Neuron (in vitro differentiated cells): ENCODE measurements at regions not wholly inside any gene's neighbourhood (a gene's known extent, or its start where the extent isn't known, plus 50 kb on each side); places are given as distances from the start of the nearest gene placed in this dataset.
"Not testable (repeated sequence)": the region's sequence is repeated elsewhere in the genome, so short reads cannot be mapped to it uniquely, and the experiment has no call there.

Experiments
- H2AFZ ChIP-seq: one replicate; pipeline ENCODE4 v1.6.1; 2013; ENCODE audit warnings: low read depth, mild to moderate bottlenecking, inconsistent platforms, low read length, moderate library complexity
- H3K27me3 ChIP-seq: one replicate; pipeline ENCODE4 v1.6.1; 2013; ENCODE audit warnings: low read length; ENCODE audit not compliant: insufficient read depth
- H3K36me3 ChIP-seq: one replicate; pipeline ENCODE4 v1.6.1; 2013; ENCODE audit warnings: low read length; ENCODE audit not compliant: insufficient read depth
- H3K4me1 ChIP-seq: one replicate; pipeline ENCODE4 v1.6.1; 2013; ENCODE audit warnings: low read length; ENCODE audit not compliant: insufficient read depth
- H3K4me3 ChIP-seq: 2 replicates; pipeline ENCODE4 v1.5.1; 2013; ENCODE audit warnings: mild to moderate bottlenecking, low read length, moderate library complexity
- H3K9me3 ChIP-seq: one replicate; pipeline ENCODE4 v1.6.1; 2013; ENCODE audit warnings: low read length

- H2AFZ ChIP-seq = no peak overlapping the region
- no peaks in the 10 kb centered on the region for H3K9me3 ChIP-seq
- H3K36me3 ChIP-seq = no peaks in the 10 kb centered on the region
- no peaks in the 10 kb centered on the region for H3K27me3 ChIP-seq
- H3K4me1 ChIP-seq = peaks cover 48% of the 10 kb centered on the region
- no peak overlapping the region for H3K4me3 ChIP-seq
Observed at GRCh38 chr20:47973519-47974233, 188.4 kb upstream of the SULF2 start.

GRCh38 chr20:47972916-47973309 lies 187.6 kb upstream of the SULF2 start:
- H2AFZ ChIP-seq = no peak overlapping the region
- no peaks in the 10 kb centered on the region for H3K36me3 ChIP-seq
- H3K4me1 ChIP-seq = peaks cover 48% of the 10 kb centered on the region
- H3K9me3 ChIP-seq = no peaks in the 10 kb centered on the region
- H3K27me3 ChIP-seq = no peaks in the 10 kb centered on the region
- no peak overlapping the region for H3K4me3 ChIP-seq

GRCh38 chr20:47972297-47972915 lies 187.1 kb upstream of the SULF2 start:
- H3K36me3 ChIP-seq, H3K27me3 ChIP-seq, H3K4me3 ChIP-seq, H3K9me3 ChIP-seq, H2AFZ ChIP-seq: not testable (repeated sequence)
- H3K4me1 ChIP-seq = peaks cover 48% of the 10 kb centered on the region

- Histone ChIP-seq H3K27me3 (no peaks in the 10 kb centered on the region), H2AFZ (no peak overlapping the region), H3K4me3 (no peak overlapping the region), H3K9me3 (no peaks in the 10 kb centered on the region), H3K36me3 (no peaks in the 10 kb centered on the region), H3K4me1 (peaks cover 48% of the 10 kb centered on the region)
Observed at GRCh38 chr20:47971058-47971791, 185.9 kb upstream of the SULF2 start.

- Histone ChIP-seq H3K4me1 (peaks cover 48% of the 10 kb centered on the region), H3K27me3 (no peaks in the 10 kb centered on the region), H3K36me3 (no peaks in the 10 kb centered on the region), H3K4me3 (no peak overlapping the region), H3K9me3 (no peaks in the 10 kb centered on the region), H2AFZ (no peak overlapping the region)
Observed at GRCh38 chr20:47970282-47970903, 185.1 kb upstream of the SULF2 start.

- Histone ChIP-seq H3K36me3 (no peaks in the 10 kb centered on the region), H3K4me1 (peaks cover 48% of the 10 kb centered on the region), H3K4me3 (no peak overlapping the region), H3K9me3 (no peaks in the 10 kb centered on the region), H2AFZ (no peak overlapping the region), H3K27me3 (no peaks in the 10 kb centered on the region)
Observed at GRCh38 chr20:47969426-47969825, 184.1 kb upstream of the SULF2 start.

- H3K4me3 ChIP-seq = no peak overlapping the region
- no peak overlapping the region for H2AFZ ChIP-seq
- no peaks in the 10 kb centered on the region for H3K36me3 ChIP-seq
- peaks cover 41% of the 10 kb centered on the region for H3K4me1 ChIP-seq
- H3K9me3 ChIP-seq = no peaks in the 10 kb centered on the region
- H3K27me3 ChIP-seq = no peaks in the 10 kb centered on the region
Observed at GRCh38 chr20:47968541-47969310, 183.4 kb upstream of the SULF2 start.

- Histone ChIP-seq H3K4me1 (no peaks in the 10 kb centered on the region), H3K36me3 (no peaks in the 10 kb centered on the region)
Observed at GRCh38 chr20:47964149-47964548, 178.9 kb upstream of the SULF2 start.

GRCh38 chr20:47963022-47963421 lies 177.7 kb upstream of the SULF2 start:
- Histone ChIP-seq H3K9me3 (no peaks in the 10 kb centered on the region), H3K4me3 (no peak overlapping the region), H3K4me1 (no peaks in the 10 kb centered on the region), H2AFZ (no peak overlapping the region), H3K27me3 (no peaks in the 10 kb centered on the region), H3K36me3 (no peaks in the 10 kb centered on the region)

More at GRCh38 chr20:47964149-47964548, 178.9 kb upstream of the SULF2 start:
- no peak overlapping the region for H3K4me3 ChIP-seq
- no peaks in the 10 kb centered on the region for H3K27me3 ChIP-seq
- H2AFZ ChIP-seq = no peak overlapping the region
- H3K9me3 ChIP-seq = no peaks in the 10 kb centered on the region

- H3K27me3 ChIP-seq = no peaks in the 10 kb centered on the region
- no peak overlapping the region for H2AFZ ChIP-seq
- no peaks in the 10 kb centered on the region for H3K4me1 ChIP-seq
Observed at GRCh38 chr20:47962286-47962963, 177.1 kb upstream of the SULF2 start.

GRCh38 chr20:47960769-47961541 lies 175.7 kb upstream of the SULF2 start:
- no peaks in the 10 kb centered on the region for H3K27me3 ChIP-seq
- no peaks in the 10 kb centered on the region for H3K36me3 ChIP-seq
- H3K4me3 ChIP-seq = no peak overlapping the region
- peaks cover 9% of the 10 kb centered on the region for H3K4me1 ChIP-seq
- H3K9me3 ChIP-seq = no peaks in the 10 kb centered on the region
- no peak overlapping the region for H2AFZ ChIP-seq

More at GRCh38 chr20:47962286-47962963, 177.1 kb upstream of the SULF2 start:
- Histone ChIP-seq H3K9me3 (no peaks in the 10 kb centered on the region), H3K36me3 (no peaks in the 10 kb centered on the region), H3K4me3 (no peak overlapping the region)
